ENCODE measurements at regions not wholly inside any gene's neighbourhood (a gene's known extent, or its start where the extent isn't known, plus 50 kb on each side); places are given as distances from the start of the nearest gene placed in this dataset.
"Not testable (repeated sequence)": the region's sequence is repeated elsewhere in the genome, so short reads cannot be mapped to it uniquely, and the experiment has no call there.

- no peak for DNase-seq (ENCODE audit: low spot score)
- no peaks in the 10 kb centered on the region for H3K36me3 ChIP-seq
- no peak overlapping the region for H3K4me3 ChIP-seq
- H3K27ac ChIP-seq, result no peak overlapping the region
- no peaks in the 10 kb centered on the region for H3K9me3 ChIP-seq
- TF ChIP-seq, protein P1, sequence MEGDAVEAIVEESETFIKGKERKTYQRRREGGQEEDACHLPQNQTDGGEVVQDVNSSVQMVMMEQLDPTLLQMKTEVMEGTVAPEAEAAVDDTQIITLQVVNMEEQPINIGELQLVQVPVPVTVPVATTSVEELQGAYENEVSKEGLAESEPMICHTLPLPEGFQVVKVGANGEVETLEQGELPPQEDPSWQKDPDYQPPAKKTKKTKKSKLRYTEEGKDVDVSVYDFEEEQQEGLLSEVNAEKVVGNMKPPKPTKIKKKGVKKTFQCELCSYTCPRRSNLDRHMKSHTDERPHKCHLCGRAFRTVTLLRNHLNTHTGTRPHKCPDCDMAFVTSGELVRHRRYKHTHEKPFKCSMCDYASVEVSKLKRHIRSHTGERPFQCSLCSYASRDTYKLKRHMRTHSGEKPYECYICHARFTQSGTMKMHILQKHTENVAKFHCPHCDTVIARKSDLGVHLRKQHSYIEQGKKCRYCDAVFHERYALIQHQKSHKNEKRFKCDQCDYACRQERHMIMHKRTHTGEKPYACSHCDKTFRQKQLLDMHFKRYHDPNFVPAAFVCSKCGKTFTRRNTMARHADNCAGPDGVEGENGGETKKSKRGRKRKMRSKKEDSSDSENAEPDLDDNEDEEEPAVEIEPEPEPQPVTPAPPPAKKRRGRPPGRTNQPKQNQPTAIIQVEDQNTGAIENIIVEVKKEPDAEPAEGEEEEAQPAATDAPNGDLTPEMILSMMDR (IDR thresholded peaks at IDR 0.05), result no peak
- ATAC-seq (ENCODE audit: insufficient number of reproducible peaks, low FRiP score, low read depth), result no peak
- H3K4me1 ChIP-seq (ENCODE audit: control insufficient read depth in 1 of 2, low read depth in 2 of 2), result no peaks in the 10 kb centered on the region
- no peaks in the 10 kb centered on the region for H3K27me3 ChIP-seq (replicated peaks; ENCODE audit: insufficient read depth)
These were observed 492.3 kb upstream of the TMEFF2 start for GRCh38 chr2:192687015-192687414.

GRCh38 chr2:192682511-192682910, 487.8 kb upstream of the TMEFF2 start:
- not testable (repeated sequence) for H3K4me3 ChIP-seq; DNase-seq (ENCODE audit: low spot score); ATAC-seq (ENCODE audit: insufficient number of reproducible peaks, low FRiP score, low read depth); H3K27me3 ChIP-seq (replicated peaks; ENCODE audit: insufficient read depth); H3K27ac ChIP-seq; H3K36me3 ChIP-seq; H3K4me1 ChIP-seq (ENCODE audit: control insufficient read depth in 1 of 2, low read depth in 2 of 2); H3K9me3 ChIP-seq

DNA sequence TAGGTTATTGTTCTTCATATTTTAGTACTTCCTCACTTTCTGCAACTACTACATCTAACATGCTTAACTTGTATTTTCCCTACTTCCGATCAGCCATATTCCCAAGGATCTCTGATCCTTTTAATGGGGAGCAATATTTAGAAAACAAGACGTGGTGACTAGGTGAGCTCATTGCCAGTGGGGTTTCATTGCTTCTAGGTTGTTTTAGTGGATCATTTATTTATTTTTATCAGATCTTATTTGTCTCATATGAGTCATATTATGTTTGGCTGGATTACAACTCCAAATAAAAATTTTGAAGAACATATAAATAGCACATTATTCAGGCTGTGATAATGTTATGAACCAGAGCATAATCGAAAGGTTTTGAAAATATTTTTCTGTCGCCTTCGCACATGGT, 480.9 kb upstream of the TMEFF2 start:
- Histone ChIP-seq H3K4me3 (no peak overlapping the region), H3K4me1 (ENCODE audit: control insufficient read depth in 1 of 2, low read depth in 2 of 2) (no peaks in the 10 kb centered on the region), H3K36me3 (no peaks in the 10 kb centered on the region), H3K27ac (no peak overlapping the region), H3K27me3 (replicated peaks; ENCODE audit: insufficient read depth) (no peaks in the 10 kb centered on the region), H3K9me3 (no peaks in the 10 kb centered on the region)
- TF ChIP-seq, protein P1 (IDR thresholded peaks at IDR 0.05), result no peak
- DNase-seq (ENCODE audit: low spot score) (no peak), ATAC-seq (ENCODE audit: insufficient number of reproducible peaks, low FRiP score, low read depth) (no peak)

DNA sequence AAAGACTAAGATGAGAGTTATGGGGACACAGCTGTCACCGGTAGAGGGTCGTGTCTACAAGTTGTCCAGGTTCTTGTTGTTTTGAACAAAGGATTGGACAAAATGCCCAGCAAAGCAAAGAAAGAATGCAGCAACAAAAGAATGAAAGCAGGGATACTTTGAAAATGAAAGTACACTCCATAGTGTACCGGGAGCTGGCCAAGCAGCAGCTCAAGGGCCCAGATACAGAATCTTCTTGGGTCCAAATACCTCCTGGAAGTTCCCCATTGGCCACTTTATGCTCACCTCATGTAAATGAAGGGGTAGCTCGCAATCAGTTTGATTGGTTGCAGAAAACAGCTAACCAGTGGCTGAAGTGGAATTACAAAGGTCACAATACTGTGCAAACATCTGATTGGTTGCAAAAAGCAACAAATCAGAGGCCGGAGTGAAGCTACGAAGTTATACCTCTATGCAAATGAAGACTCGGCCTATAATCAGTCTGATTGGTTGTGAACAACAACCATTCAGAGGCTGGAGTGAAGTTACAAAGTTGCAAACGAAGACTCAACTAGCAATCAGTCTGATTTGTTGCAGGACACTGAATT, 474.9 kb upstream of the TMEFF2 start:
- Histone ChIP-seq H3K9me3 (no peaks in the 10 kb centered on the region), H3K4me3 (no peak overlapping the region), H3K4me1 (ENCODE audit: control insufficient read depth in 1 of 2, low read depth in 2 of 2) (no peaks in the 10 kb centered on the region), H3K27me3 (replicated peaks; ENCODE audit: insufficient read depth) (no peaks in the 10 kb centered on the region), H3K36me3 (no peaks in the 10 kb centered on the region), H3K27ac (no peak overlapping the region)
- DNase-seq (ENCODE audit: low spot score) (no peak), ATAC-seq (ENCODE audit: insufficient number of reproducible peaks, low FRiP score, low read depth) (no peak)
- TF ChIP-seq, protein P1 (IDR thresholded peaks at IDR 0.05), result no peak

DNA sequence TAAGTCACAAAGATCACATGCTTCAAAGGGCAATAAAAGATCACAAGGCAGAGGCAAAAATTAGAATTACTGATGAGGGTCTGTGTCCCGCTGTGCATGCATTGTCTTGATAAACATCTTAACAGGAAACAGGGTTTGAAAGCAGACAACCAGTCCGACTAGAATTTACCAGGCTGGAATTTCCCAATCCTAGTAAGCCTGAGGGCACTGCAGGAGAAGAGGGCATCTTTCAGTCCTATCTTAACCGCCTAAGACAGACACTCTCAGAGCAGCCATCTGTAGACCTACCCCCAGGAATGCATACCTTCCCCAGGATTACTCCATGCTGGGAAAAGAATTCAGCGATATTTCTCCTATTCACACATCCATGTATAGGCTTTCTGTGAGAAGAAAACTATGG, 465.8 kb upstream of the TMEFF2 start:
- not testable (repeated sequence) for ATAC-seq (ENCODE audit: insufficient number of reproducible peaks, low FRiP score, low read depth); H3K4me1 ChIP-seq (ENCODE audit: control insufficient read depth in 1 of 2, low read depth in 2 of 2); H3K36me3 ChIP-seq; H3K27me3 ChIP-seq (replicated peaks; ENCODE audit: insufficient read depth); DNase-seq (ENCODE audit: low spot score); H3K4me3 ChIP-seq; H3K27ac ChIP-seq; H3K9me3 ChIP-seq

DNA sequence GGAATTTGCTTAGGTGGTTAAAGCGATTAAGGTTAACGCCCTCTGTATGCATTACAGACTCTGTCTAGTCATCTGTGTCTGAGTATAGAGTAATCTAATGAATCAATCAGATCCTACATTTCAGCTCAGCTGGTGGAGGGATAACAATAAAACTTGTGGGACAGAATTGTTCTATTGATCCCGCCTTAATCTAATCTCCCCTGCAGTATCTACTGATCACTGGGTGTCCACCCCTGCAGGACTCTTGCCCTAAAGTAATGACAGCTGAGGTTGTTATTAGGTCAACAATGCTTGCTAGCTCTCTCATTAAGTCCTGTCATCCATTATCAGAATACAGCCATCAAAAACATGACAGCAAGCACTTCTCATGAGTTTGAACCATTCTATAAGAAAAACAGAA, 462.6 kb upstream of the TMEFF2 start:
- H3K9me3 ChIP-seq, result no peaks in the 10 kb centered on the region
- no peaks in the 10 kb centered on the region for H3K4me1 ChIP-seq (ENCODE audit: control insufficient read depth in 1 of 2, low read depth in 2 of 2)
- DNase-seq (ENCODE audit: low spot score) (no peak), ATAC-seq (ENCODE audit: insufficient number of reproducible peaks, low FRiP score, low read depth) (no peak)
- no peaks in the 10 kb centered on the region for H3K27me3 ChIP-seq (replicated peaks; ENCODE audit: insufficient read depth)
- H3K36me3 ChIP-seq, result no peaks in the 10 kb centered on the region
- TF ChIP-seq, protein P1 (IDR thresholded peaks at IDR 0.05), result no peak
- H3K4me3 ChIP-seq, result no peak overlapping the region
- no peak overlapping the region for H3K27ac ChIP-seq

All from thoracic aorta (tissue), 2 donors.